ENCODE measurements at regions not wholly inside any gene's neighbourhood (a gene's known extent, or its start where the extent isn't known, plus 50 kb on each side); places are given as distances from the start of the nearest gene placed in this dataset.

- TF ChIP-seq CREB1 (IDR thresholded peaks at IDR 0.05; ENCODE audit: low read depth) (no peak), YY1 (IDR thresholded peaks at IDR 0.05; ENCODE audit: low read depth) (no peak), EGR1 (IDR thresholded peaks at IDR 0.05) (no peak), NFIC (IDR thresholded peaks at IDR 0.05) (no peak), REST (IDR thresholded peaks at IDR 0.05; ENCODE audit: low read depth) (no peak), MAX (IDR thresholded peaks at IDR 0.05) (no peak), TCF12 (IDR thresholded peaks at IDR 0.05; ENCODE audit: low read depth) (no peak), TEAD4 (IDR thresholded peaks at IDR 0.05) (no peak), RAD21 (IDR thresholded peaks at IDR 0.05; ENCODE audit: low read depth) (no peak), USF1 (IDR thresholded peaks at IDR 0.05) (no peak), ZBTB7A (IDR thresholded peaks at IDR 0.05; ENCODE audit: low read depth) (no peak), EP300 (IDR thresholded peaks at IDR 0.05; ENCODE audit: borderline replicate concordance) (no peak), TAF1 (IDR thresholded peaks at IDR 0.05; ENCODE audit: low read depth) (no peak), FOXM1 (IDR thresholded peaks at IDR 0.05; ENCODE audit: borderline replicate concordance, low read depth) (no peak), CEBPB (IDR thresholded peaks at IDR 0.05) (no peak)
These were observed 112.2 kb downstream of the TFAP2A start for GRCh38 chr6:10302566-10303235.

GRCh38 chr6:10300071-10300470 lies 114.8 kb downstream of the TFAP2A start:
- no peak for TF ChIP-seq TCF12 (IDR thresholded peaks at IDR 0.05; ENCODE audit: low read depth)
- TF ChIP-seq NFIC (IDR thresholded peaks at IDR 0.05), result no peak
- no peak for TF ChIP-seq YY1 (IDR thresholded peaks at IDR 0.05; ENCODE audit: low read depth)
- TF ChIP-seq RAD21 (IDR thresholded peaks at IDR 0.05; ENCODE audit: low read depth), result no peak
- no peak for TF ChIP-seq TAF1 (IDR thresholded peaks at IDR 0.05; ENCODE audit: low read depth)
- TF ChIP-seq ZBTB7A (IDR thresholded peaks at IDR 0.05; ENCODE audit: low read depth), result no peak
- no peak for TF ChIP-seq CEBPB (IDR thresholded peaks at IDR 0.05)
- TF ChIP-seq EP300 (IDR thresholded peaks at IDR 0.05; ENCODE audit: borderline replicate concordance), result no peak
- TF ChIP-seq CREB1 (IDR thresholded peaks at IDR 0.05; ENCODE audit: low read depth), result no peak

- TF ChIP-seq REST (IDR thresholded peaks at IDR 0.05; ENCODE audit: low read depth), result no peak
- TF ChIP-seq NFIC (IDR thresholded peaks at IDR 0.05), result no peak
- no peak for TF ChIP-seq MAX (IDR thresholded peaks at IDR 0.05)
- no peak for TF ChIP-seq TEAD4 (IDR thresholded peaks at IDR 0.05)
- no peak for TF ChIP-seq RAD21 (IDR thresholded peaks at IDR 0.05; ENCODE audit: low read depth)
- no peak for TF ChIP-seq EP300 (IDR thresholded peaks at IDR 0.05; ENCODE audit: borderline replicate concordance)
These were observed 117.0 kb downstream of the TFAP2A start for GRCh38 chr6:10297832-10298231.

GRCh38 chr6:10278746-10279145 lies 136.1 kb downstream of the TFAP2A start:
- TF ChIP-seq TEAD4 (IDR thresholded peaks at IDR 0.05), result no peak
- TF ChIP-seq ZBTB7A (IDR thresholded peaks at IDR 0.05; ENCODE audit: low read depth), result no peak
- TF ChIP-seq TAF1 (IDR thresholded peaks at IDR 0.05; ENCODE audit: low read depth), result no peak
- no peak for TF ChIP-seq RAD21 (IDR thresholded peaks at IDR 0.05; ENCODE audit: low read depth)
- TF ChIP-seq EGR1 (IDR thresholded peaks at IDR 0.05), result no peak
- no peak for TF ChIP-seq MAX (IDR thresholded peaks at IDR 0.05)
- TF ChIP-seq CEBPB (IDR thresholded peaks at IDR 0.05), result no peak
- TF ChIP-seq CREB1 (IDR thresholded peaks at IDR 0.05; ENCODE audit: low read depth), result no peak
- no peak for TF ChIP-seq TCF12 (IDR thresholded peaks at IDR 0.05; ENCODE audit: low read depth)
- TF ChIP-seq NFIC (IDR thresholded peaks at IDR 0.05), result no peak
- no peak for TF ChIP-seq USF1 (IDR thresholded peaks at IDR 0.05)
- TF ChIP-seq REST (IDR thresholded peaks at IDR 0.05; ENCODE audit: low read depth), result no peak
- TF ChIP-seq YY1 (IDR thresholded peaks at IDR 0.05; ENCODE audit: low read depth), result no peak
- TF ChIP-seq EP300 (IDR thresholded peaks at IDR 0.05; ENCODE audit: borderline replicate concordance), result no peak
- no peak for TF ChIP-seq FOXM1 (IDR thresholded peaks at IDR 0.05; ENCODE audit: borderline replicate concordance, low read depth)

Measured in Ishikawa (cell line).